Esophagus muscularis mucosa (tissue), 4 donors: ENCODE measurements at regions not wholly inside any gene's neighbourhood (a gene's known extent, or its start where the extent isn't known, plus 50 kb on each side); places are given as distances from the start of the nearest gene placed in this dataset.

ENCODE experiments used
- DNase-seq: peaks from one replicate; pipeline ENCODE4 v3.0.0-alpha.2; 2017; ENCODE audit errors: extremely low spot score
- H3K27ac ChIP-seq, 4 donors: fragments of 200-600 bp; sonication (generic); replicated peaks in 1 of 4; 1 replicate in 3 of 4; 2 replicates in 1 of 4; pipeline ENCODE4 v1.5.1; 2016 to 2019; ENCODE audit warnings: mild to moderate bottlenecking in 1 of 4
- H3K27me3 ChIP-seq, 4 donors: fragments of 200-600 bp; sonication (generic); one replicate each; pipeline versions ENCODE4 v1.5.1 to v1.6.0; 2016 to 2019
- H3K36me3 ChIP-seq, 4 donors: fragments of 200-600 bp; sonication (generic); one replicate each; pipeline ENCODE4 v1.5.1; 2016 to 2019
- H3K4me1 ChIP-seq, 4 donors: fragments of 200-600 bp; sonication (generic); one replicate each; pipeline ENCODE4 v1.5.1; 2016 to 2019
- H3K4me3 ChIP-seq, 4 donors: fragments of 200-600 bp; sonication (generic); 1 replicate in 2 of 4; 2 replicates in 2 of 4; pipeline ENCODE4 v1.5.1; 2016 to 2019; ENCODE audit warnings: mild to moderate bottlenecking in 4 of 4, moderate library complexity in 1 of 4
- H3K9me3 ChIP-seq, 4 donors: fragments of 200-600 bp; sonication (generic); 1 replicate in 3 of 4; 2 replicates in 1 of 4; pipeline ENCODE4 v1.5.1; 2016 to 2019
- EP300 ChIP-seq: sonication (generic); formaldehyde crosslinking; IDR thresholded peaks from one replicate; pipeline ENCODE4 v1.6.1; 2017; ENCODE audit warnings: antibody characterized with exemption
- POLR2A ChIP-seq: fragments of 450-650 bp; IDR thresholded peaks from one replicate; pipeline ENCODE4 v1.6.1; 2017; ENCODE audit warnings: antibody characterized with exemption, moderate library complexity, mild to moderate bottlenecking, low read depth
- POLR2AphosphoS5 ChIP-seq, 2 donors: sonication (generic); formaldehyde crosslinking; IDR thresholded peaks; one replicate each; pipeline ENCODE4 v1.6.1; 2017; ENCODE audit warnings: antibody characterized with exemption in 2 of 2
- WGBS: methylation state at CpG from one replicate; pipeline ENCODE4 v1.1.5; 2018; 5-methylcytosine and 5-hydroxymethylcytosine counted together
- intact Hi-C: fragments of 100-400 bp; cut with DNase I; formaldehyde crosslinking; loops from one replicate; pipeline ENCODE4 v1.15.1; 2023
- TF ChIP-seq, protein P1 (sequence below), 3 experiments: fragments of 200-600 bp in 2 of 3; fragments of 450-650 bp in 1 of 3; sonication (generic) in 2 of 3; IDR thresholded peaks; one replicate each; pipeline ENCODE4 v1.5.1; 2017 to 2019; ENCODE audit warnings: antibody characterized with exemption in 3 of 3, mild to moderate bottlenecking in 2 of 3, moderate library complexity in 1 of 3

- WGBS = 89% methylated on average over 5 of the region's 5 CpGs
- TF ChIP-seq EP300 (no peak), POLR2AphosphoS5 (IDR thresholded peaks at IDR 0.05) (no peak), POLR2A (no peak)
- TF ChIP-seq, protein P1, sequence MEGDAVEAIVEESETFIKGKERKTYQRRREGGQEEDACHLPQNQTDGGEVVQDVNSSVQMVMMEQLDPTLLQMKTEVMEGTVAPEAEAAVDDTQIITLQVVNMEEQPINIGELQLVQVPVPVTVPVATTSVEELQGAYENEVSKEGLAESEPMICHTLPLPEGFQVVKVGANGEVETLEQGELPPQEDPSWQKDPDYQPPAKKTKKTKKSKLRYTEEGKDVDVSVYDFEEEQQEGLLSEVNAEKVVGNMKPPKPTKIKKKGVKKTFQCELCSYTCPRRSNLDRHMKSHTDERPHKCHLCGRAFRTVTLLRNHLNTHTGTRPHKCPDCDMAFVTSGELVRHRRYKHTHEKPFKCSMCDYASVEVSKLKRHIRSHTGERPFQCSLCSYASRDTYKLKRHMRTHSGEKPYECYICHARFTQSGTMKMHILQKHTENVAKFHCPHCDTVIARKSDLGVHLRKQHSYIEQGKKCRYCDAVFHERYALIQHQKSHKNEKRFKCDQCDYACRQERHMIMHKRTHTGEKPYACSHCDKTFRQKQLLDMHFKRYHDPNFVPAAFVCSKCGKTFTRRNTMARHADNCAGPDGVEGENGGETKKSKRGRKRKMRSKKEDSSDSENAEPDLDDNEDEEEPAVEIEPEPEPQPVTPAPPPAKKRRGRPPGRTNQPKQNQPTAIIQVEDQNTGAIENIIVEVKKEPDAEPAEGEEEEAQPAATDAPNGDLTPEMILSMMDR (IDR thresholded peaks at IDR 0.05) = no peak
These were observed 380.6 kb upstream of the NR3C2 start for GRCh38 chr4:148822572-148823418.

DNA sequence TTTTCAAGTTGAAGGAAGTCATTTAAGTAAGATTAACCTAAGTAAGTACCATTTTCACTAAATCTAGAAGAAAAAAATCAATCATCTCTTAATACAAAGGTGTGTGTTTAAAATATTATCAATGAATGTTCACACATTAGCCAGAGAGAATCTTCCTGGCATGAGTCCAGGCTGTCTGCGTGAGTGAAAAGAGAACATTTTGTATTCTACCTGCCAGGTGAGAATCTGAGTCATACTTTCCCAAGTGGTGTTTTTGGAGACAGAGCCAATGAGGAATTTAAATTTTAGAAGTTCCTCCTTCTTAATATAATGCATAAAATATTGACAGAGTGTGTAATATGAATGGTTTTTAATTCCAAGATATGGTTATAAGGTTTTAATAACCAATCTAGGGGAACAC lies 371.8 kb upstream of the NR3C2 start:
- intact Hi-C loops = no loop called here
- WGBS = 94% methylated on average over 1 of the region's 1 CpG

More at GRCh38 chr4:148822572-148823418, 380.6 kb upstream of the NR3C2 start:
- Histone ChIP-seq H3K27me3 (no peaks in the 10 kb centered on the region), H3K36me3 (no peaks in the 10 kb centered on the region), H3K4me1 (no peaks in the 10 kb centered on the region), H3K27ac (no peak overlapping the region), H3K9me3 (no peaks in the 10 kb centered on the region), H3K4me3 (no peak overlapping the region)
- DNase-seq = no peak
- intact Hi-C loops = no loop called here

GRCh38 chr4:148813289-148813688 lies 371.1 kb upstream of the NR3C2 start:
- Histone ChIP-seq H3K27ac (no peak overlapping the region), H3K4me3 (no peak overlapping the region), H3K36me3 (no peaks in the 10 kb centered on the region), H3K27me3 (no peaks in the 10 kb centered on the region), H3K4me1 (no peaks in the 10 kb centered on the region), H3K9me3 (no peaks in the 10 kb centered on the region)
- intact Hi-C loops = no loop called here
- DNase-seq = no peak
- no peak for TF ChIP-seq EP300

More for the DNA sequence above, 371.8 kb upstream of the NR3C2 start:
- no peak for DNase-seq
- Histone ChIP-seq H3K36me3 (no peaks in the 10 kb centered on the region), H3K27me3 (no peaks in the 10 kb centered on the region), H3K4me3 (no peak overlapping the region), H3K4me1 (no peaks in the 10 kb centered on the region), H3K9me3 (no peaks in the 10 kb centered on the region), H3K27ac (no peak overlapping the region)
- no peak for TF ChIP-seq EP300
- TF ChIP-seq, protein P1 (IDR thresholded peaks at IDR 0.05) = no peak
- no peak for TF ChIP-seq POLR2A
- TF ChIP-seq POLR2AphosphoS5 (IDR thresholded peaks at IDR 0.05) = no peak

- no peaks in the 10 kb centered on the region for H3K4me1 ChIP-seq
- no peaks in the 10 kb centered on the region for H3K36me3 ChIP-seq
- H3K4me3 ChIP-seq = no peak overlapping the region
- TF ChIP-seq POLR2A = no peak
- H3K9me3 ChIP-seq = no peaks in the 10 kb centered on the region
- no peak for DNase-seq
- H3K27ac ChIP-seq = no peak overlapping the region
- intact Hi-C loops = no loop called here
- no peaks in the 10 kb centered on the region for H3K27me3 ChIP-seq
- 45% methylated on average over 3 of the region's 3 CpGs for WGBS
These were observed 369.9 kb upstream of the NR3C2 start for GRCh38 chr4:148812101-148812500.

DNA sequence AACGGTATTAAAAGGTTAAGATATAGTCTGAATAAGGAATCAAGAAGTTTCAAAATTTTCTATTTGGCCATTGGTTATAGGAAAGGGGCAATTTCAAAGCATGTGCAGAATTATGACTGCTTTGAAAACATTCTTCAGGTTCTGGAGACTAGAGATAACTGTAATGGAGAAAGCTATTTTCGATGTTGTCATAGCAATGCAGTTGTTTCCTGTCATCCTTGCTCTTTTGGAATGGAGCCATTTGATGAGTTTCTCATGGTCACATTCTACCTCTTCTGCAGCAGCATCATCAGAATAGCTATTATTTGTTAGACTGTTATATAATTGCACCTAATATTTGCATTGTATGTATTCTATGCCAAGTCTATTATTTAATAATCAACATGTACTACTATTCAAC lies 368.2 kb upstream of the NR3C2 start:
- TF ChIP-seq EP300 = no peak
- TF ChIP-seq POLR2AphosphoS5 (IDR thresholded peaks at IDR 0.05) = no peak
- TF ChIP-seq, protein P1 (IDR thresholded peaks at IDR 0.05) = no peak
- no peak for TF ChIP-seq POLR2A
- Histone ChIP-seq H3K9me3 (no peaks in the 10 kb centered on the region), H3K27ac (no peak overlapping the region), H3K4me3 (no peak overlapping the region), H3K36me3 (no peaks in the 10 kb centered on the region), H3K27me3 (no peaks in the 10 kb centered on the region), H3K4me1 (no peaks in the 10 kb centered on the region)
- DNase-seq = no peak
- WGBS = 87% methylated on average over 2 of the region's 2 CpGs
- intact Hi-C loops = no loop called here

- no peaks in the 10 kb centered on the region for H3K4me1 ChIP-seq
- 79% methylated on average over 1 of the region's 1 CpG for WGBS
- H3K4me3 ChIP-seq = no peak overlapping the region
- DNase-seq = no peak
- H3K36me3 ChIP-seq = no peaks in the 10 kb centered on the region
- intact Hi-C loops = no loop called here
- no peak overlapping the region for H3K27ac ChIP-seq
- H3K27me3 ChIP-seq = no peaks in the 10 kb centered on the region
- H3K9me3 ChIP-seq = no peaks in the 10 kb centered on the region
- TF ChIP-seq, protein P1 (IDR thresholded peaks at IDR 0.05) = no peak
- no peak for TF ChIP-seq POLR2A
- TF ChIP-seq POLR2AphosphoS5 (IDR thresholded peaks at IDR 0.05) = no peak
- no peak for TF ChIP-seq EP300
These were observed 366.2 kb upstream of the NR3C2 start for GRCh38 chr4:148808416-148808815.
